ENCODE measurements at regions not wholly inside any gene's neighbourhood (a gene's known extent, or its start where the extent isn't known, plus 50 kb on each side); places are given as distances from the start of the nearest gene placed in this dataset.

DNA sequence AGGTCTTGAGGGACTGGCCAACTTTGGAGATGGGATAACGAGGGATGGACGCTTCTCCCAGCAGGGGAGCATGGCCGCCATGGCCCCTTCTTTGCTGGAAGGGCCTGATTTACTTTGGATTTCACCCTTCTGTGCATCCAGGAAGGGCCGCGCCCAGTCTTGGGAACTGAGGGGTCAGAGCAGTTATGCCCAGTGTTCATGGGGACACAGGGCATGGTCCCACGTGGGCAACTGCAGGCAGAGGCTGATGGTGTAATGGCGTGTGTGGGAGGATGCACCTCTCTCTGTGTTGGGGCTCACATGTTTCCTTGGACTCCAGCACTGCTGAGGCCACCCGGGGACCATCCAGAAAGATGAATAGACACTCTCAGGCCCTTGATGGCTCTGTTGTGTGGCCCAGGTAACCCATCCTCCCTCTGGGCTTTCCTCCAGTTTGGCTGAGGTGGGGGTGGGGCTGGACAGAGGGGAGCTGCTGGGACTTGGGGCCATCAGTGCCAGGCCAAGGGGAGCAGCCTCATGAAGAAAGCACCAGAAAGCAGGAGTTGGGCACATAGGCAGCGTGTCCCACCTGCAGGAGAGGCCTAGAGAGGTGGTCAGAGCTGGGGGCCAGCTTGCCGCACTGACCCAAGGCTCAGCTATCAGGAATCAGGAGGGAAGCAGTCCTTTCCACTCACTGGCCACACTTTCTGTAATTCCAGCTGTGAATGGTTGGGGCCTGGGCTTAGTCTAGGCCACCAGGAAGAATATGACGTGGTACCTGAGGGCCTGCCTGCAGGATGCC lies 1033.9 kb downstream of the TBC1D22A start:
- no peak overlapping the region for H3K4me3 ChIP-seq
- H3K36me3 ChIP-seq (ENCODE audit: insufficient read depth) = no peaks in the 10 kb centered on the region
- H3K4me3 Mint-ChIP-seq = no peak overlapping the region
- no peaks in the 10 kb centered on the region for H3K79me2 ChIP-seq (replicated peaks; ENCODE audit: insufficient read depth)
- peaks cover 4% of the 10 kb centered on the region; the same call in 1 of the 3 replicates for H3K9me3 Mint-ChIP-seq
- H3K27me3 ChIP-seq (ENCODE audit: insufficient read depth) = no peaks in the 10 kb centered on the region
- no peak overlapping the region for H3K27ac ChIP-seq (ENCODE audit: low read depth)
- no peak overlapping the region for H3K27ac Mint-ChIP-seq
- no peaks in the 10 kb centered on the region for H3K36me3 Mint-ChIP-seq (ENCODE audit: low read depth)
- DNase-seq (ENCODE audit: low spot score) = no peak
- H3K4me1 ChIP-seq (ENCODE audit: insufficient read depth) = no peaks in the 10 kb centered on the region
- ATAC-seq = no peak
- no peak overlapping the region for H2AFZ ChIP-seq
- TF ChIP-seq STAT1 (IDR thresholded peaks at IDR 0.05; ENCODE audit: unreplicated experiment) (no peak), ZNF331 (CRISPR knock-in tag; IDR thresholded peaks at IDR 0.05; ENCODE audit: low read depth) (no peak), JUNB (IDR thresholded peaks at IDR 0.05; ENCODE audit: unreplicated experiment) (no peak), EZH2phosphoT487 (IDR thresholded peaks at IDR 0.05; ENCODE audit: unreplicated experiment) (no peak), EZH2 (IDR thresholded peaks at IDR 0.05; ENCODE audit: low read depth, unreplicated experiment) (no peak), POLR2AphosphoS5 (IDR thresholded peaks at IDR 0.05; ENCODE audit: low read depth) (no peak), ZNF114 (CRISPR knock-in tag; IDR thresholded peaks at IDR 0.05) (no peak)
- H3F3A ChIP-seq (replicated peaks; ENCODE audit: low read depth) = no peaks in the 10 kb centered on the region
- H3K4me2 ChIP-seq = no peak overlapping the region
- no peaks in the 10 kb centered on the region for H4K20me1 ChIP-seq (replicated peaks; ENCODE audit: insufficient read depth)
- H3K9me2 ChIP-seq (ENCODE audit: insufficient read depth) = no peaks in the 10 kb centered on the region
- peaks cover 1% of the 10 kb centered on the region for H3K27me3 Mint-ChIP-seq (ENCODE audit: insufficient read depth, low read depth, poor library complexity)
- no peaks in the 10 kb centered on the region for H3K4me1 Mint-ChIP-seq

DNA sequence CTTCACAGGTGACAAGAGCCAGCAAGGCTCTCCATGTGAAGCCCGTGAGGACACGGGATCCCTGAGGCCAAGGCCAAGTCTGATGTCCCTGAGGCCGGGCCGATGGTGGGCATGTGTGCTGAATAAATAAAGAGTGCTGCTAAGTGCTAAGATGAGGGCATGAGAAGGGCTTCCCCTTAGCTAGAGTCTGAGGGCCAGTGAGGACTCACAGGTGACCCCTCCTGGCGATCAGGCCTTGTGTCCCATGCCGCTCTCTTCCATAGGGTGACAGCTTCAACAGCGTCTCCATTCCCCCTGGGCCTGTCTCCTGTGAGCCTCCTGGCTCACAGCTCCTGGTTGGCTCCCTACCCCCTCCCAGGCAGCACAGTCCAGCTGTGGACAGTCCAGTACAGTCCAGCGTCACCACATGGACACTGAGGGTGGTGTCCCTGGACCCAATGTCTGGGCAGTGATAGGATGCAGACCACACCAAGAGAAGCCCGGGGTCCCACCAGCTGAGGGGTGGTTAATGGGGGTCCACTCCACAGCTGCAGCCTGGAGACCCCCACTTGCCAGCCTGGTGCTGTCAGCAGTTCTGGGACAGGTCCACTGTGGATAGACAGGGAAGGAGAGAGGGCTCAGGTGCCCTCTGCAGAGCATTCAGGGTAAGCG lies 1033.2 kb downstream of the TBC1D22A start:
- ATAC-seq = peak; percentile 59

More for the DNA sequence above, 1033.2 kb downstream of the TBC1D22A start:
- peaks cover 4% of the 10 kb centered on the region; the same call in 1 of the 3 replicates for H3K9me3 Mint-ChIP-seq
- DNase-seq (ENCODE audit: low spot score) = no peak
- no peaks in the 10 kb centered on the region for H3F3A ChIP-seq (replicated peaks; ENCODE audit: low read depth)
- H3K4me2 ChIP-seq = no peak overlapping the region
- H3K9me2 ChIP-seq (ENCODE audit: insufficient read depth) = no peaks in the 10 kb centered on the region
- no peaks in the 10 kb centered on the region for H3K4me1 Mint-ChIP-seq
- H3K4me3 Mint-ChIP-seq = no peak overlapping the region
- H3K27me3 Mint-ChIP-seq (ENCODE audit: insufficient read depth, low read depth, poor library complexity) = peaks cover 1% of the 10 kb centered on the region
- no peak overlapping the region for H3K27ac ChIP-seq (ENCODE audit: low read depth)
- TF ChIP-seq CREB1 (CRISPR knock-in tag; IDR thresholded peaks at IDR 0.05; ENCODE audit: low read depth) = no peak
- no peak for TF ChIP-seq ZNF331 (CRISPR knock-in tag; IDR thresholded peaks at IDR 0.05; ENCODE audit: low read depth)
- no peak for TF ChIP-seq STAT1 (IDR thresholded peaks at IDR 0.05; ENCODE audit: unreplicated experiment)
- TF ChIP-seq, protein P1, sequence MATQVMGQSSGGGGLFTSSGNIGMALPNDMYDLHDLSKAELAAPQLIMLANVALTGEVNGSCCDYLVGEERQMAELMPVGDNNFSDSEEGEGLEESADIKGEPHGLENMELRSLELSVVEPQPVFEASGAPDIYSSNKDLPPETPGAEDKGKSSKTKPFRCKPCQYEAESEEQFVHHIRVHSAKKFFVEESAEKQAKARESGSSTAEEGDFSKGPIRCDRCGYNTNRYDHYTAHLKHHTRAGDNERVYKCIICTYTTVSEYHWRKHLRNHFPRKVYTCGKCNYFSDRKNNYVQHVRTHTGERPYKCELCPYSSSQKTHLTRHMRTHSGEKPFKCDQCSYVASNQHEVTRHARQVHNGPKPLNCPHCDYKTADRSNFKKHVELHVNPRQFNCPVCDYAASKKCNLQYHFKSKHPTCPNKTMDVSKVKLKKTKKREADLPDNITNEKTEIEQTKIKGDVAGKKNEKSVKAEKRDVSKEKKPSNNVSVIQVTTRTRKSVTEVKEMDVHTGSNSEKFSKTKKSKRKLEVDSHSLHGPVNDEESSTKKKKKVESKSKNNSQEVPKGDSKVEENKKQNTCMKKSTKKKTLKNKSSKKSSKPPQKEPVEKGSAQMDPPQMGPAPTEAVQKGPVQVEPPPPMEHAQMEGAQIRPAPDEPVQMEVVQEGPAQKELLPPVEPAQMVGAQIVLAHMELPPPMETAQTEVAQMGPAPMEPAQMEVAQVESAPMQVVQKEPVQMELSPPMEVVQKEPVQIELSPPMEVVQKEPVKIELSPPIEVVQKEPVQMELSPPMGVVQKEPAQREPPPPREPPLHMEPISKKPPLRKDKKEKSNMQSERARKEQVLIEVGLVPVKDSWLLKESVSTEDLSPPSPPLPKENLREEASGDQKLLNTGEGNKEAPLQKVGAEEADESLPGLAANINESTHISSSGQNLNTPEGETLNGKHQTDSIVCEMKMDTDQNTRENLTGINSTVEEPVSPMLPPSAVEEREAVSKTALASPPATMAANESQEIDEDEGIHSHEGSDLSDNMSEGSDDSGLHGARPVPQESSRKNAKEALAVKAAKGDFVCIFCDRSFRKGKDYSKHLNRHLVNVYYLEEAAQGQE (IDR thresholded peaks at IDR 0.05; ENCODE audit: unreplicated experiment) = no peak
- TF ChIP-seq EZH2phosphoT487 (IDR thresholded peaks at IDR 0.05; ENCODE audit: unreplicated experiment) = no peak
- no peak overlapping the region for H3K4me3 ChIP-seq
- H3K36me3 ChIP-seq (ENCODE audit: insufficient read depth) = no peaks in the 10 kb centered on the region
- H2AFZ ChIP-seq = no peak overlapping the region
- H3K27me3 ChIP-seq (ENCODE audit: insufficient read depth) = no peaks in the 10 kb centered on the region
- no peaks in the 10 kb centered on the region for H4K20me1 ChIP-seq (replicated peaks; ENCODE audit: insufficient read depth)
- no peaks in the 10 kb centered on the region for H3K4me1 ChIP-seq (ENCODE audit: insufficient read depth)
- no peaks in the 10 kb centered on the region for H3K36me3 Mint-ChIP-seq (ENCODE audit: low read depth)
- no peak overlapping the region for H3K27ac Mint-ChIP-seq
- H3K79me2 ChIP-seq (replicated peaks; ENCODE audit: insufficient read depth) = no peaks in the 10 kb centered on the region

Data from GM23338 (cell line).